HL-60 (cell line): ENCODE measurements at regions not wholly inside any gene's neighbourhood (a gene's known extent, or its start where the extent isn't known, plus 50 kb on each side); places are given as distances from the start of the nearest gene placed in this dataset.
"Not testable (repeated sequence)": the region's sequence is repeated elsewhere in the genome, so short reads cannot be mapped to it uniquely, and the experiment has no call there.

Source experiments
- GABPA ChIP-seq: IDR thresholded peaks from 2 replicates; pipeline ENCODE4 v1.6.1; 2012; ENCODE audit warnings: low read depth
- POLR2AphosphoS5 ChIP-seq: IDR thresholded peaks from 2 replicates; pipeline ENCODE4 v1.6.1; 2012; ENCODE audit warnings: low read depth
- SPI1 ChIP-seq: IDR thresholded peaks from 2 replicates; pipeline ENCODE4 v1.6.1; 2012; ENCODE audit warnings: low read depth, mild to moderate bottlenecking, borderline replicate concordance
- TF ChIP-seq, protein P1 (sequence below): IDR thresholded peaks from one replicate; pipeline ENCODE4 v1.5.1; 2011; ENCODE audit warnings: low read length, control low read depth, inconsistent platforms; ENCODE audit not compliant: insufficient read depth
- TF ChIP-seq, protein P2 (sequence below): IDR thresholded peaks from 2 replicates; pipeline ENCODE4 v1.6.1; 2012; ENCODE audit warnings: low read depth; ENCODE audit not compliant: insufficient replicate concordance

DNA sequence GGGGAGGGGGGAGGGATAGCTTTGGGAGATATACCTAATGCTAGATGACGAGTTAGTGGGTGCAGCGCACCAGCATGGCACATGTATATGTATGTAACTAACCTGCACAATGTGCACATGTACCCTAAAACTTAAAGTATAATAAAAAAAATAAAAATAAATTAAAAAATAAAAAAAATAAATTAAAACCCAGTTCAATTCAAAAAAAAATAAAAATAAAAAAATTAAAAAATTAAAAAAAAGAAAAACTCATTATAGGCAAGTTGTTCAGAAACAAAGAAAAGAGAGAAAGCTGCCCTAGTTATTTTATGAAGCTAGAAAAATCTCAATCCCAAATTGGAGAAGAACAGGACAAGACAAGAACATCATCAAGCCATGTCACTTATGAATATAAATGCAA is 147.5 kb upstream of the PRR20G start:
- TF ChIP-seq, protein P1, sequence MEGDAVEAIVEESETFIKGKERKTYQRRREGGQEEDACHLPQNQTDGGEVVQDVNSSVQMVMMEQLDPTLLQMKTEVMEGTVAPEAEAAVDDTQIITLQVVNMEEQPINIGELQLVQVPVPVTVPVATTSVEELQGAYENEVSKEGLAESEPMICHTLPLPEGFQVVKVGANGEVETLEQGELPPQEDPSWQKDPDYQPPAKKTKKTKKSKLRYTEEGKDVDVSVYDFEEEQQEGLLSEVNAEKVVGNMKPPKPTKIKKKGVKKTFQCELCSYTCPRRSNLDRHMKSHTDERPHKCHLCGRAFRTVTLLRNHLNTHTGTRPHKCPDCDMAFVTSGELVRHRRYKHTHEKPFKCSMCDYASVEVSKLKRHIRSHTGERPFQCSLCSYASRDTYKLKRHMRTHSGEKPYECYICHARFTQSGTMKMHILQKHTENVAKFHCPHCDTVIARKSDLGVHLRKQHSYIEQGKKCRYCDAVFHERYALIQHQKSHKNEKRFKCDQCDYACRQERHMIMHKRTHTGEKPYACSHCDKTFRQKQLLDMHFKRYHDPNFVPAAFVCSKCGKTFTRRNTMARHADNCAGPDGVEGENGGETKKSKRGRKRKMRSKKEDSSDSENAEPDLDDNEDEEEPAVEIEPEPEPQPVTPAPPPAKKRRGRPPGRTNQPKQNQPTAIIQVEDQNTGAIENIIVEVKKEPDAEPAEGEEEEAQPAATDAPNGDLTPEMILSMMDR, result not testable (repeated sequence)
- not testable (repeated sequence) for TF ChIP-seq POLR2AphosphoS5, GABPA, SPI1
- TF ChIP-seq, protein P2, sequence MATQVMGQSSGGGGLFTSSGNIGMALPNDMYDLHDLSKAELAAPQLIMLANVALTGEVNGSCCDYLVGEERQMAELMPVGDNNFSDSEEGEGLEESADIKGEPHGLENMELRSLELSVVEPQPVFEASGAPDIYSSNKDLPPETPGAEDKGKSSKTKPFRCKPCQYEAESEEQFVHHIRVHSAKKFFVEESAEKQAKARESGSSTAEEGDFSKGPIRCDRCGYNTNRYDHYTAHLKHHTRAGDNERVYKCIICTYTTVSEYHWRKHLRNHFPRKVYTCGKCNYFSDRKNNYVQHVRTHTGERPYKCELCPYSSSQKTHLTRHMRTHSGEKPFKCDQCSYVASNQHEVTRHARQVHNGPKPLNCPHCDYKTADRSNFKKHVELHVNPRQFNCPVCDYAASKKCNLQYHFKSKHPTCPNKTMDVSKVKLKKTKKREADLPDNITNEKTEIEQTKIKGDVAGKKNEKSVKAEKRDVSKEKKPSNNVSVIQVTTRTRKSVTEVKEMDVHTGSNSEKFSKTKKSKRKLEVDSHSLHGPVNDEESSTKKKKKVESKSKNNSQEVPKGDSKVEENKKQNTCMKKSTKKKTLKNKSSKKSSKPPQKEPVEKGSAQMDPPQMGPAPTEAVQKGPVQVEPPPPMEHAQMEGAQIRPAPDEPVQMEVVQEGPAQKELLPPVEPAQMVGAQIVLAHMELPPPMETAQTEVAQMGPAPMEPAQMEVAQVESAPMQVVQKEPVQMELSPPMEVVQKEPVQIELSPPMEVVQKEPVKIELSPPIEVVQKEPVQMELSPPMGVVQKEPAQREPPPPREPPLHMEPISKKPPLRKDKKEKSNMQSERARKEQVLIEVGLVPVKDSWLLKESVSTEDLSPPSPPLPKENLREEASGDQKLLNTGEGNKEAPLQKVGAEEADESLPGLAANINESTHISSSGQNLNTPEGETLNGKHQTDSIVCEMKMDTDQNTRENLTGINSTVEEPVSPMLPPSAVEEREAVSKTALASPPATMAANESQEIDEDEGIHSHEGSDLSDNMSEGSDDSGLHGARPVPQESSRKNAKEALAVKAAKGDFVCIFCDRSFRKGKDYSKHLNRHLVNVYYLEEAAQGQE, result not testable (repeated sequence)
